ENCODE measurements at regions not wholly inside any gene's neighbourhood (a gene's known extent, or its start where the extent isn't known, plus 50 kb on each side); places are given as distances from the start of the nearest gene placed in this dataset.

- TF ChIP-seq EZH2 (IDR thresholded peaks at IDR 0.05; ENCODE audit: insufficient read depth, poor library complexity, severe bottlenecking) (no peak), EZH2phosphoT487 (IDR thresholded peaks at IDR 0.05; ENCODE audit: insufficient read depth, low read depth) (no peak)
Measured at GRCh38 chr21:15401331-15401730, 328.5 kb upstream of the USP25 start.
